ENCODE measurements at regions not wholly inside any gene's neighbourhood (a gene's known extent, or its start where the extent isn't known, plus 50 kb on each side); places are given as distances from the start of the nearest gene placed in this dataset.

GRCh38 chr16:85526185-85526974 is 86.7 kb upstream of the GSE1 start:
- TF ChIP-seq POLR2AphosphoS5 (IDR thresholded peaks at IDR 0.05): no peak
- no peak for TF ChIP-seq POLR2A (IDR thresholded peaks at IDR 0.05)
- TF ChIP-seq CTCF (IDR thresholded peaks at IDR 0.05): no peak
